DOHH2 (cell line): ENCODE measurements at regions not wholly inside any gene's neighbourhood (a gene's known extent, or its start where the extent isn't known, plus 50 kb on each side); places are given as distances from the start of the nearest gene placed in this dataset.

Source experiments
- EZH2phosphoT487 ChIP-seq: fragments of 200-600 bp; sonication (generic); IDR thresholded peaks from 2 replicates; pipeline ENCODE4 v1.6.1; 2017; ENCODE audit warnings: borderline replicate concordance, mild to moderate bottlenecking, antibody characterized with exemption, low read length, moderate library complexity, mixed read lengths
- TF ChIP-seq, protein P1 (sequence below): fragments of 200-600 bp; sonication (generic); IDR thresholded peaks from one replicate; pipeline ENCODE4 v1.5.1; 2014; ENCODE audit warnings: antibody characterized with exemption, mild to moderate bottlenecking, low read depth, low read length; ENCODE audit not compliant: poor library complexity, severe bottlenecking

GRCh38 chr20:54860716-54861115, 385.3 kb downstream of the DOK5 start:
- TF ChIP-seq, protein P1, sequence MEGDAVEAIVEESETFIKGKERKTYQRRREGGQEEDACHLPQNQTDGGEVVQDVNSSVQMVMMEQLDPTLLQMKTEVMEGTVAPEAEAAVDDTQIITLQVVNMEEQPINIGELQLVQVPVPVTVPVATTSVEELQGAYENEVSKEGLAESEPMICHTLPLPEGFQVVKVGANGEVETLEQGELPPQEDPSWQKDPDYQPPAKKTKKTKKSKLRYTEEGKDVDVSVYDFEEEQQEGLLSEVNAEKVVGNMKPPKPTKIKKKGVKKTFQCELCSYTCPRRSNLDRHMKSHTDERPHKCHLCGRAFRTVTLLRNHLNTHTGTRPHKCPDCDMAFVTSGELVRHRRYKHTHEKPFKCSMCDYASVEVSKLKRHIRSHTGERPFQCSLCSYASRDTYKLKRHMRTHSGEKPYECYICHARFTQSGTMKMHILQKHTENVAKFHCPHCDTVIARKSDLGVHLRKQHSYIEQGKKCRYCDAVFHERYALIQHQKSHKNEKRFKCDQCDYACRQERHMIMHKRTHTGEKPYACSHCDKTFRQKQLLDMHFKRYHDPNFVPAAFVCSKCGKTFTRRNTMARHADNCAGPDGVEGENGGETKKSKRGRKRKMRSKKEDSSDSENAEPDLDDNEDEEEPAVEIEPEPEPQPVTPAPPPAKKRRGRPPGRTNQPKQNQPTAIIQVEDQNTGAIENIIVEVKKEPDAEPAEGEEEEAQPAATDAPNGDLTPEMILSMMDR = no peak
- no peak for TF ChIP-seq EZH2phosphoT487
